HG02840 (cell line): ENCODE measurements at regions not wholly inside any gene's neighbourhood (a gene's known extent, or its start where the extent isn't known, plus 50 kb on each side); places are given as distances from the start of the nearest gene placed in this dataset.

Source experiments
- ATAC-seq: cut with Tn5 transposase; IDR thresholded peaks from one replicate; pipeline ENCODE4 v1.9.1; 2021; ENCODE audit warnings: mild to moderate bottlenecking, moderate library complexity, moderate number of reproducible peaks; ENCODE audit not compliant: unreplicated experiment, low FRiP score

DNA sequence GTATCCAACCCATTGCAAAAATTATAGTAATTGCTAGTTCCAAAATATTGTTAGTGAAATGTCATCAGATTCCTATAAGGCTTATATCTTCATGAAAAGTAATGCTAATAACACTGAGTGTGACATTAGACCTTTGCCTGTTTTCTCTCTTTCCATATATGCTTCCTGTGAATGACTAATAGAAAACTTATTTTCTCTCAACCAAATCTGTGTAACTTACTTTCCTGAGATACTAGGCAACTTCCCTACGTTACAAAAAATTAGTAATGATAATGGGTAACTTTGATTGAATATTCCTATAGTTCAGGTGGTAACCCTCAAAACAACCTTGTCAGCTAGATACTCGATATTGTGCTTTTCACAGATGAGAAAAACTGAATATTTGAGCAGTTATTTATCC, 124.2 kb upstream of the HNRNPU start:
- no peak for ATAC-seq

DNA sequence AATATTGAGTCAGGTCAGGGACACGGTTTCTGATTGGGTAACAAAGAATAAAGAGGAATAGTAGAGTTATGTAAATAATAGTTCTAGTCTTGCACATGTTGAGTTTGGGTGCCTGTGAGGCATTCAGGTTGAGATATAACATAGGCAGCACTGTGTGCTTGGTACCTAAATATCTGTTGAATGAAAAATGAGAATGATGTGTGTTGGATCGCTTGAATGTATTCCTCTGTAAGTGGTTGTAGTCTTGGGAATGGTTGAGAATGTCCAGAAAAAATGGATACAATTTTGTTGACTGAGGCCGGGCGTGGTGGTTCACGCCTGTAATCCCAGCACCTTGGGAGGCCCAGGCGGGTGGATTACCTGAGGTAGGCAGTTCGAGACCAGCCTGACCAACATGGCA, 116.3 kb upstream of the HNRNPU start:
- ATAC-seq, result no peak

DNA sequence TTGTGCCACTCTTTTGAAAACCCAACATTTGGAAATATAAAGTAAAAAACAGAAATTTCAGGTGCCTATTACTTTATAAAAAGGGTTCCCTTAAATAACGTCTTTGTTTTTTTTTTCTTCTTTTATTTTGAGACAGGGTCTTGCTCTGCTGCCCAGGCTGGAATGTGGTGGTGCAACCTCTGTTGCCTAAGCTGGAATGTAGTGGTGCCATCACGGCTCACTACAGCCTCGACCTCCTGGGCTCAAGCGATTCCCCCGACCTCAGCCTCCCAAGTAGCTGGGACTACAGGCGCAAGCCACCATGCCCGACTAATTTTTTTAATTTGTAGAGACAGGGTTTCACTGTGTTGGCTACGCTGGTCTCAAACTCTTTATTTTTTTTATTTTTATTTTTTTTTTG, 110.2 kb upstream of the HNRNPU start:
- no peak for ATAC-seq

DNA sequence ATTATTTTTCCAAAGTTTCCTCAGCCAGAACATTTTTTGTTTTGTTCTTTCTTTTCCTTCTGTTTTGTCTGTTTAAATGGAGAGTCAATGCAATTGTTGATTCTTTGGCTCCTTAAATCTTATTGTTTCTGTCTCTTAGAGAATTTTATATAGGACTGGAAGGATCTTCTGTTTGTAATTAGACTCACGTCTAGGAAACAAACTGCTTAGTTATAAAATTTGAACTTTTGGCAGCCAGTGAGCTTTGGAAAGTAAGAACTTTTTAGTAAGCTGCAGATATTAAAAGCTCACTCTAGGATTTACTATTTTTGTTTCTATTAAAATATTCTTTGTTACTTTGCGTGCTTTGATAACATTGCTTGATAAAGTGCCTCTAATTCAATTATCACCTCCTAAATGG, 109.8 kb upstream of the HNRNPU start:
- ATAC-seq, result no peak

DNA sequence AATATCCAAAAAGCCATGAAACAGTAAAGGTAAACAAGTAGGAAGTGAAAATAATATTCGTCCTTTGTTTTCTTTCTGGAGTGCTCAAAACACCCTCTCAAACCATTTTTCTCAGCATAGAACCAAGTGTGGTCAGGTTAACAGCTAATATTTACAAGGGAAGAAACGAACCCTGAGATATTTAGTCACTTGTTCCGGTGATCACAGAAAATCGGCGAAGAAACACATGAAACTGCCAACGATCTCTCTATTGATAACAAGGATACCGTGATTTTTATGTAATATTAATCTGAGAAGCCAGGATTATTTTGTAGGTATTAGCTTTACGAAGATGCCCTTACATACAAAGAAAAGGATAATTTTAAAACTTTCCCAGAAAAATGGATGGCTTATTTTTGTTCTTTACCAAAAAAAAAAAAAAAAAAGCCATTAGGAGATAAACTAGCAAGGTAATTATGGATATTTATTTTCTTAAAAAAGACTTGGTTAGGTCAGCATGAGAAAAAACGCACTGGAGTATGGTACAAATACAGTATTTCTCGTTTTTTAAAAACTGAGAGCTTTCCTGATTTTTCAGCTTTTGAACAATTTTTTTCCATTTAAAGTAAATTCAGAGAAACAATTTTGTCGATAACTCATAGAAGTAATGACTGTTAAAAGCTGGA, 107.3 kb upstream of the HNRNPU start:
- no peak for ATAC-seq

DNA sequence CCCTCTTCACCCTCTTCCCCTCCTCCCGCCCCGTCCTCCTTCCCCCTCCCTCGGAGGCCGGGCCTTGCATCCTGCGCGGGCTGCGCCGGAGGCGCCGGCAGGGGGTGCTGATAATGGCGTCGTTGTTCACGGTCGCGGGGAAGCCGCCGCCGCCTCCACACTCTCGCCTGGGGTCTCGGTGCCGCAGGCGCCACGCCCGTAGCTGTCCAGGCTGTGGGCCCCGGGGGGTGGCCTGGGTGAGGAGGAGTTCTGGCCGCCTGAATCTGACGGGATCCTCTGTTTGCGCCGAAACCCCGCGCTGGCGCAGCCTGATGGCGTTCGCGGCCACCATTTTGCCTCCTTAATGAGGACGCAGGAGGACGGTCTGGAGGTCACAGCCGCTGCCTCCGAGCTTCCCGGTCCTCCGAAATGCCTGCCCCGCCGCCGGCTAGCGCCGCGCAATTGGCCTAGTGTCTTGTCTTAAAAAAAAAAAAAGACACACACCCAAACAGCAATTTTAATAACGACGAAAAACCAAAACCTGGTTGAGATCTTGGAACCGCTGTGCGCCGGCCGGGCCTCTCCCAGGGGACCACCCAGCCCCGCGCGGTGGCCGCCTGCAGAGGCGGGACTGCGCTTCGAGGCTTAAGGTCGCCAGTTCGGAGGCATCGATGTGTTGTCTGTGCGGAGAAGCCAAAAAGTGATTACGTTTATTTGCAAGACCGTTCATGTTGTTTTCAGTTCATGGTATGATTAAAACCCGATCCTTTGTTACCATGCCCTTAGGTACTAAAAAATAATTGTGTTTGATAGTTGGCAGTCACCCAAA, 106.6 kb upstream of the HNRNPU start:
- peak; percentile 70 for ATAC-seq

DNA sequence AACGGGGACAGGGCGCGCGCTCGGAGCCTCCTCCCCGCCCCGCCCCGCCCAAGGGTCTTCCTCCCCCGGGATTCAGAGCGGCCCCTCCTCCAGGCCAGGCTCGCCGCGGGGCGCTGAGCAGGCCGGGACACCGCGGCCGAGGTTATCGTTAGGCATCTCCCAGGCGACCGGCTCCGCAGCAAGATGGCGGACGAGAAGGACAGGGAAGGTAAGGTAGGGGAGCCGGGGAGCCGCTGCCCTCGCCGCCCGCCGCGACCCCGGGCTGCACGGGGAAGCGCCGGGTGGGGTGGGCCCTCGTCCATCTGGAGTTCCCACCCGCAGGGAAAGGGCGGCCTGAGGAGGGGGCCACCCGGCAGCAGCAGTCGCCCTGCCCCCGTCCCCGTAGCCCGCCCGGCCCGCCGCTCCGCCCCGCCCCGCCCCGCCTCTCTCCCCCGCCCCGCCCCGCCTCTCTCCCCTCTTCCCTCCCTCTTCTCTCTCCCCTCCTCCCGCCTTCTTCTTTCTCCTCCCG, 105.9 kb upstream of the HNRNPU start:
- ATAC-seq, result peak; percentile 59

DNA sequence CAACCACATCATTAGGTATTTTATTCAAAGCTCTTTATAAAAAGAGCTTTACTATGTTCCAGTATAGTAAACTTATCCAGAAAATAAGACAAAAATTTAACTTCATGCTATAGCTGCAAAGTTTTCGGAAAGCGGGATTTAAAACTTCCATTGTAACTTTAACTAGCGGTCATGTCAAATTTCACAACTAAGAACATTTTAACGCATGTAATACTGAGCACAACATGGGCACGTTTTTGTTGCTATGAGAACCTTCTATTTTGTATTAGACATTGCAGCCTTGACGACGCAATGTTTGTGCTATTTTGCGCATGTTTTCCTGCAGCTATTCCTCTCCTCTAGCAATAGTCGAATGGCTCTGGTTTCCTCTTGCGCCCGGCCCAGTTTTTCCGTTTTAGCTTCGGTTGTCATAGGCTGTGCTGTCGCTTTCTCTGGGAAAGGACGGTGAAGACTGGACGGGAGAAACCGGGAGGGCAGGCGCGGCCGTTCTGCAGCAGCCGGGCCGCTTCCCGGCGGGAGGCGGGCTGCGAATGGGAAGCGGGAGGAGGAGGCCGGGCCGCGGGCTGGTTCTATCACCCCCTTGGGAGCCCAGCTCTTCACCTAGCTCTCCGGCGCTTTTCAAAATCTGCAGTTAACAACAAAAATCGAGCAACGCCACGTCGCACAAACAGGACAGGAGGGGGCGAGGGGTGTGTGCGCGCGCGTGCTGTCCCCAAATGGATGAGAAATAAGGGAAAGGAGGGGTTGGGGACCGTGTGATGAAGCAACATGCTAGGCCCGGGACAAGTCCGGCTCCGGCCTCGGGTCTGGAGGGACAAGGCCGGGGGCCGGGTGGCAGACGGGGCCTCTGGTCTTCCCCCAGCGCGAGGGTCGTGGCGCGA, 105.3 kb upstream of the HNRNPU start:
- ATAC-seq, result peak; percentile 24

DNA sequence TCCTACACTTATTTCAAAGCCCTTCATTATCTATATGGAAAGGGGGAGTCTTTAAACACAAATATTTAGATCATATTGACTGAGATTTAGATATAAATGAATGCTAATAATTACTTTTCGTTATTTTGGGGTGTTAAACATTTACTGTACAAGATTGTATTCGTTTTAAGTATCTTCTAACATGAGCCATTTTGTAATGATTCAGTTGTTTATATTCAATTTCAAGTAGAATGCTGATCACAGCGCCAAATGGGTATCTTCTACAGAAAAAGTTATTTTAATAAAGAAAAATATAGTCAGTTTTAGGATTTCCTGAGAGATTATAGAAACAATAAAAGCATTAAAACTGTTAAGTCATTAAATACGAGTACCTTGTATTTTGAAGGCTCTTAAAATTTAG, 104.5 kb upstream of the HNRNPU start:
- no peak for ATAC-seq

DNA sequence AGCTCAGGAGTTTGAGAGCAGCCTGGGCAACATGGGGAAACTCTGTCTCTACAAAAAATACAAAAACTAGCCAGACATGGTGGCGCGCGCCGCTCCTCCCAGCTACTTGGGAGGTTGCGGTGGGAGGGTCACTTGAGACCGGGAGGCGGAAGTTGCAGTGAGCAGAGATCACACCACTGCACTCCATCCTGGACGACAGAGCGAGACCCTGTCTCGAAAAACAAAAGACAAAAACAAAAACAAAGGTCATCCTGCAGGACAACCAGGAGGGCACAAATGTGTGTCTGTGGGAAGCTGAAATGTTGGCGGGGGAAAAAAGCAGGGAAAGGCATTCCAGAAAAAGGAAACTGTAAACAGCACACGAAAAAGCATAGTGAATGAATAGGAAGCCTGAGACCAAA, 104.1 kb upstream of the HNRNPU start:
- no peak for ATAC-seq

DNA sequence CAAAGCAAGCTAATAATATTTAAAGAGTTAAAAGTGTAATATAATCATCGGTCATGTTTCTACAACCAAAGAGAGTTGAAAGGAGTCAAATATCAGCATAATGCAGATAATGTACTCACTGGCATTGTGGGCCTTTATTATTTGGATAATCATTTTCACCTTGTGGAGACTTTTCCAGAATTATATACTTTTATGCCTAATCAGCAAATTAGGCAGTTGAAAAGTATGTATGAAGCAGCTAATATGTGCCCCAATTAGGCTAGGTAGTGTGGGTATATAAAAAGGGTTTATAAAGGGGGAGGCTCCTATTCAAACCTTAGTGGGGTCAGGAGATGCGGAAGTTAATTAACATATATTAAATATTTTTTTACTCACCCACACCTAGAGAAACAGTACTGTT, 102.8 kb upstream of the HNRNPU start:
- no peak for ATAC-seq

DNA sequence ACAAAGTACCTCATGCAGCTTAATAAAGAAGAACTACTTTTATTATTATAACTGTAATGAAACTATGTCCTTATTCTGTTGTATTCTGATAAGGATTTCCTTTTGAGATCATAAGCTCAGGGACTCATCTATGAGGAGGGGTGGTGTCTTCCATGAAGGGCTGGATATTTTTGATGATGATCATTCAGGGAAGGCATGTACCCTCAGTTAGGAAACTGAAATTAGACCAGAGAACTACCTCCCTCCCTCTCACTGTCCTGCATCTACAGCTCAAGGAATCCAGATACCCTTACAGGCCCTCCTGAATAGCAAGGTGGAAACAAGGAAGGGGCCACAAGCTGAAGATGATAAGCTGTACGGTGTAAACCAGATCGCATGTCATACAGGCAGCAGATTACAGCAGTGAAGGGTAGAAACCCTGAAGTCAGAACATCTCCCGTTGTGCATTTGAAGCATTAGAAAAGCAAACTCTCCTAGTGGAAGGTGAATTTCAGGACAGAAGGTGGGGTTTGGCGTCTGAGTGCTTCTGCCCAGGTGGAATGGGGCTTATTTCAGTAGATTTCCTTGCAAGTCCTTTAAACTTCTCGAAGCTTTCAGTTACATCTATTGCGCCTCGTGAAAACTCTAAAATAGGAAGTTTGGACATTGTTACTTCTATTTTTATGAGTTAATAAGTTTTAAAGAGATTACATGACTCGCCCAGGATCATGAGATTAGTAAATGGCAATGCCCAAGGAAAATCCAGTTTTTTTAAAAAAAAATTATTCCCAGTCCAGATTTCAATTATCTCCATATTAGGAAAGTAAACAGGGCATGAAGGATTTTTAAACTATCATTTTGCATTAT, 101.1 kb upstream of the HNRNPU start:
- no peak for ATAC-seq

DNA sequence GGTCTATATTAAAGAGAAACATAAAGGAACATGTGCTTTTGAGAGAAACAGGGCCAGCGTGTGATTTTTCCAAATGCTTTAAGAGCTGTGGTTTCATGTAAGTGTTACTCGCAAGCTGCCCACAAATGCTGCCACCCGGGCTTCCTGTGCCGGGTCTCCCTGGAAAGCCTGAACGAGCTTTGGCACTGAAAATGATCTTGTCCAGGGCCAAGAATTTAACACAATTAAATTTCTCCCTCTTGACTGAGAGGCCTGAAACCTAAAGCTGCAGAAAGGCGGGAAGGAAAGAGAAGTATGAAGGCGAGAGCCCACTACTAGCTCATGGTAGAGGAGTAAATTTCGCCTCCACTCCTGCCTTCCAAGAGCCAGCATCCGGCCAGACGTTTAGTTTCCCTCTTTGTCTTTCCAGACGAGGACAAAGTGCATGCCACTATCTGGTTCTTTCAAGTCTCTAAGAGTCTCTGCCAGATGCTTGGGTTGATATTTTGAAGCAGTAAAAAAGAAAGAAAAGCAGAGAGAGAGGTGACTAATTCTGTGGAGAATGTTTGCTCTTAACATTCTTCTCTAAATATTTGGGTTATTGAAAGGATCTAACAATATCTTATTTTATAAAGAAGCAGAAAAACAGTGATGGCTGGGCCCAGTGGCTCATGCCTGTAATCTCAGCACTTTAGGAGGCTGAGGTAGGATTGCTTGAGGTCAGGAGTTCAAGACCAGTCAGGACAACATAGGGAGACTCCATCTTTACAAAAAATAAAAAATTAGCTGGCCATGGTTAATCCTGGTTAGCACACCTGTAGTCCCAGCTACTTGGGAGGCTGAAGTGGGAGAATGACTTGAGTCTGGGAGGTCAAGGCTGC, 100.0 kb upstream of the HNRNPU start:
- no peak for ATAC-seq

DNA sequence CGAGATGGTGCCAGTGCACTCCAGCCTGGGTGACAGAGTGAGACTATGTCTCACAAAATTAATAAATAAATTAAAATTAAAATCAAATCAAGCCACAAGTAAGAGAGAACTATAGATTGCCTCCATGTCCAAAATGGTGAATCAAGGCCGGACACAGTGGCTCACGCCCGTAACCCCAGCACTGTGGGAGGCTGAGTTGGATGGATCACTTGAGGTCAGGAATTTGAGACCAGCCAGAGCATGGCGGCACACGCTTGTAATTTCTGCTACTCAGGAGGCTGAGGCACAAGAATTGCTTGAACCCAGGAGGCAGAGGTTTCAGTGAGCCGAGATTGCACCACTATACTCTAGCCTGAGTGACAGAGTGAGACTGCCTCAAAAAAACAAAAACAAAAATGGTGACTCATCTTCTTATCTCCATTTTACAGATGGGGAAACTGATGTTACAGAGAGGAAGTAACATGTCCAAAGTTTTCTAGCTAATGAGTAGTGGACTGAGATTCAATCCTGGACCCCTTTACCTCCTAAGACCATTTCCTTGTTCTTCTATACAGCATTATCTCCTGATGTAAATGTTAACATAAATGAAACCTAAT, 99.0 kb upstream of the HNRNPU start:
- no peak for ATAC-seq

DNA sequence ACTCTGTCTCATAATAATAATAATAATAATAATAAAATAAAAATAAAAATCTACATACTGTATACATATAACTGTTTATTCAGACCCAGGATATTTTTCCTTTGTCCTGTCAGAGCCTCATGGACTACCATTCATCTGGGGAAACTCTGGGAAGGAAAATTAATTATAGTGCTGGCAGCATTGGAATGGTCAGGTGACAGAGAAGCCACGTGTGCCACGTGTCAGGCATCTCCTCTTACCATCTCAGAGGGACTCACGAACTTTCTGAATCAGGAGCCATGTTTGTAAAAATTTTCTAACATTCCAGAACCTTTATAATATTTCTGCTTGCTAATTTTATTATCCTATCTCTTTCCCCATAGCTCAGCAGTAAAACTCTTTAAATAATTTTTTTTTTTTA, 97.8 kb upstream of the HNRNPU start:
- ATAC-seq, result no peak

DNA sequence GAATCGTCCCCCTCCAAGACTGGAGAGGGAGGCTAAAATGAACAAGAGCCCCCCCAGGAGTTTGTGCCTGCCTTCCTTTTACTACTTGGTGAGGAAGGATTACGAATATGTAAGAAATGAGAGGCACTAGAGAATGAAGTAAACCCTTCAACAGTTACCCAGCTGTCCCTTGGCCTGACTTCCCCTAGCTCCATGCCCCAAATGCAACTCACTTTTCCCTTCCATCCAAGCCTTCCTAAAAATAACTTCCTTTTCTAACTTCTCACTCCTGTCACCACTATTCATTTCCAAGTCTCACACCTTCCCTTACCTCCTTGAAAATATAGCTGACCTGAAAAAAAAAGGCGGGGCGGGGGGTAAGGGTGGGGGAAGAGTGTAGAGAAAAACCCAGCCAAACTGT, 96.6 kb upstream of the HNRNPU start:
- no peak for ATAC-seq

DNA sequence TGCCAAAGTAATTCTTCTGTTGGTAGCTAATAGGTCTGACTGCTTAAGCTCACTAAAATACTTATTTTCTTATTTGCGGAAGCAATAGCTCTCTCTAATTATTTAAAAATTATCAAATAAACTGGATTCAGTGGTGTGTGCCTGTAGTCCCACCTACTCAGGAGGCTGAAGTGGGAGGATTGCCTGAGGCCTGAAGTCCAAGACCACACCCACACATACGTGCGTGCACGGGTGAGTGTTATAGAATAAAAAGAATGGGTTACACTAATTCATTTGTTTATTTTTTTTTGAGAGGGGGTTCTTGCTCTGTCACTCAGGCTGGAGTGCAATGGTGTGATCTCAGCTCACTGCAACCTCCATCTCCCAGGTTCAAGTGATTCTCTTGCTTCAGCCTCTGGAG, 94.2 kb upstream of the HNRNPU start:
- ATAC-seq, result no peak

DNA sequence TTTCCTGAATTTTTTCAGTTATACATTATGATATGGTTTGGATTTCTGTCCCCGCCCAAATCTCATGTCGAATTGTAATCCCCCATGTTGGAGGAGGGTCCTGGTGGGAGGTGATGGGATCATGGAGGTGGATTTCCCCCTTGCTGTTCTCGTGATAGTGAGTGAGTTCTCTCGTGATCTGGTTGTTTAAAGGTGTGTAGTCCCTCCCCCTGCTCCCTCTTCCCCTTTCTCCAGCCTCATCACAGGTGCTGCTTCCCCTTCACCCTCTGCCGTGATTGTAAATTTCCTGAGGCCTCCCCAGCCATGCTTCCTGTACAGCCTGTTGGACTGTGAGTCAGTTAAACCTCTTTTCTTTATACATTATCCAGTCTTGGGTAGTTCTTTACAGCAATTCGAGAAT, 93.2 kb upstream of the HNRNPU start:
- no peak for ATAC-seq

DNA sequence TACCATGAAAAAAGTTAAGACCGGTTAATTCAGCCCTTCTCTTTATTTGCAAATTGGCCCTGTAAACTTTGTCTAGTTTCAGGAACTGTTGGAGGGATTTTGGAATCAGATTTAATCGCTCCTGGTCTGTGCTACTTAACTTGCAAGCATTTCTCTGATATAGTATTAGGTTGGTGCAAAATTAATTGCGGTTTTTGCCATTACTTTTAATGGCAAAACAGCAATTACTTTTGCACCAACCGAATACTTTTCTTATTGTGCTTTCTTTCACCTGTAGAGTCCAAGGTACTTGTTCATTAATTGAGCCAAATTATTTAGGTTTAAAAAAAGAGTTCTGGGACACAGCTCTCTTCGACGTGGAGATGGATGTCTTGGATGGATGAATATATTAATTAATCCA, 92.8 kb upstream of the HNRNPU start:
- no peak for ATAC-seq
